Choroid plexus epithelial cell (primary cell): ENCODE measurements at regions not wholly inside any gene's neighbourhood (a gene's known extent, or its start where the extent isn't known, plus 50 kb on each side); places are given as distances from the start of the nearest gene placed in this dataset.

Experiments used
- DNase-seq: peaks from one replicate; pipeline ENCODE4 v3.0.0-alpha.2; 2010; ENCODE audit warnings: low read depth
- H3K4me3 ChIP-seq: 2 replicates; pipeline ENCODE4 v1.5.1; 2011; ENCODE audit warnings: low read depth, mild to moderate bottlenecking, control low read depth, low read length, moderate library complexity
- CTCF ChIP-seq: conservative IDR thresholded peaks from 2 replicates; pipeline ENCODE4 v1.5.1; 2011; ENCODE audit warnings: low read depth, mild to moderate bottlenecking, control low read depth, inconsistent platforms, low read length, moderate library complexity

GRCh38 chr1:175833502-175833901, 90.1 kb upstream of the TNR start:
- DNase-seq, result no peak
- TF ChIP-seq CTCF, result no peak
- H3K4me3 ChIP-seq, result no peak overlapping the region

DNA sequence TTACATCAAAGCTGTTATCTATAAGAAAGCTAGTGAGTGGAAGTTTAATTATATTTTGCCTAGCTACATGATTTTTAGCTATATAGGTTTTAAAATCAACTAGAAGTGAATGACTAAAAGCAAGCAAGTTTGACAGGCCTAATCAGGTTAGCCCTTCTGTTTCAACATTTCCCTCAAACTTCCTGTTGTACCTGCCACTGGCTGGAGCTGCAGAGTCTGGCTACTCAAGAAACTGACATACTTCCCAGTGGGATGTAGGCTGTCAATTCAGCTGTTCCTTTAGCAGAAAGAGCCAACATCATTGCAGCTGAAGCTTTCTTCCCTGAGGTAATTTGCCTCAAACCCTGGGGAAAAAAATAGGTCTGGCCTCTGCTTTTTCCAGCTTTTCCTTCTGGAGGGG, 87.1 kb upstream of the TNR start:
- H3K4me3 ChIP-seq, result no peak overlapping the region
- DNase-seq, result no peak
- no peak for TF ChIP-seq CTCF

GRCh38 chr1:175829845-175830244, 86.5 kb upstream of the TNR start:
- H3K4me3 ChIP-seq, result no peak overlapping the region

DNA sequence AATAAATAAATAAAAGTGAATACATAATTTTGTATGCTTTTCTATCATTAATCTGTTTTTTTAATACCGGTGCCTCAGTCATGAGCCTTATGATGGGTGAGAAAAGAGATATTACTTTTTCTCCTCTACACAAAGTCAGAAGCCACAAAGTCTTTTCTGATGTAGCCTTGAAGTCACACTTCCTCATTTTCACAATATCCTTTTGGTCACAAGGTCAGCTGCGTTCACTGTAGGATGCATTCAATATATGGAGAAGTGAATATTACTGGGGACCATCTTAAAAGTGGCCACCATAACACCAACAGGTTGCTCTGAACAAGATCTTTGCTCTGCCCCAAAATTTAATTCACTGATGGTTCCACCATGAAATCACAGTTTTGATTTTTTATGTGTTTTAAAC, 83.3 kb upstream of the TNR start:
- DNase-seq, result no peak
- TF ChIP-seq CTCF, result no peak

More at GRCh38 chr1:175829845-175830244, 86.5 kb upstream of the TNR start:
- no peak for DNase-seq
- no peak for TF ChIP-seq CTCF

GRCh38 chr1:175824079-175824478, 80.7 kb upstream of the TNR start:
- no peak overlapping the region for H3K4me3 ChIP-seq
- no peak for DNase-seq
- TF ChIP-seq CTCF, result peak; percentile 9

More for the DNA sequence above, 83.3 kb upstream of the TNR start:
- H3K4me3 ChIP-seq, result no peak overlapping the region

DNA sequence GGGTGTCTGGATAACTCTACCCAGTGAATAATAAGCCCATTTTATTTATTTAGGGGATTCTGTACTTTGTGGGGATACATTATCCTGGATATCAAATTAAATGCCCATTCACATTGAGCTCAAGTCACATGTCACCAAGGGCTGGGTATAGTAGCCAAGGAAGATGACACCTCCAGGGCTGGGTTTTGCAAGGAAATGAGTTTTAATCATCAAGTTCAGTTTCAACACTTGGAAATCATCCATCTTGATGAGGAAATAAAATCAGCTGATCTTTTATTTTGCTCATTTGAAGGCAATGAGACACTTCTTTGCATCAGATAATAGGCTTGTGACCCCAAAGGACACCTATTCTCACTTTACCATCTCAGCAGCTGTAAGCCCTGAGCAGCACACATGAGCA, 80.0 kb upstream of the TNR start:
- DNase-seq, result no peak
- no peak for TF ChIP-seq CTCF
- H3K4me3 ChIP-seq, result no peak overlapping the region

GRCh38 chr1:175822580-175822979, 79.2 kb upstream of the TNR start:
- no peak for TF ChIP-seq CTCF
- DNase-seq, result no peak
- no peak overlapping the region for H3K4me3 ChIP-seq
